MM.1S (cell line): ENCODE measurements at regions not wholly inside any gene's neighbourhood (a gene's known extent, or its start where the extent isn't known, plus 50 kb on each side); places are given as distances from the start of the nearest gene placed in this dataset.

Source experiments
- EZH2 ChIP-seq: fragments of 300-600 bp; sonication (generic); optimal IDR thresholded peaks from 2 replicates; pipeline ENCODE3; 2017; ENCODE audit warnings: low read depth, mild to moderate bottlenecking, antibody characterized with exemption, low read length, mixed read lengths
- TF ChIP-seq, protein P1 (sequence below): fragments of 300-600 bp; sonication (generic); IDR thresholded peaks from 2 replicates; pipeline ENCODE4 v1.5.1; 2016; ENCODE audit warnings: antibody characterized with exemption, low read length, mixed read lengths

DNA sequence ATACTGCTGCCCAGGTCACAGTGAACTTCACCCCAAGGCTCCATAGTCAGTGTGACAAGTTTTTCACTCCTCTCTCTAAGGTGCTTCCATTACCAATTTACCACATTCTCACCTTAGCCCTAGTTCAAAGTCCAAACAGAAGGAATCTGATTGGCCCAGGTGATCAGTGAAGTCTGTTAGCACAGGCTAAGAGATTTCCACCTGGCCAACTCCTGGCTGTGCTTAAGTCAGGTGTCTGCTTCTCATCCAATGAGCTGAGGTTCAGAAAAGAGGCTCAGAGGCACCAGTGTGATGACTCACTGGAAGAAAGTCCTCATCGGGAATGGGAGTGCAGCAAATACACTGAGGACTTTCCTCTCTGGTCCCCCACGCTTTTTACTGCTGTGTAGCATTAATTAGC, 164.4 kb upstream of the MGAT5 start:
- TF ChIP-seq, protein P1, sequence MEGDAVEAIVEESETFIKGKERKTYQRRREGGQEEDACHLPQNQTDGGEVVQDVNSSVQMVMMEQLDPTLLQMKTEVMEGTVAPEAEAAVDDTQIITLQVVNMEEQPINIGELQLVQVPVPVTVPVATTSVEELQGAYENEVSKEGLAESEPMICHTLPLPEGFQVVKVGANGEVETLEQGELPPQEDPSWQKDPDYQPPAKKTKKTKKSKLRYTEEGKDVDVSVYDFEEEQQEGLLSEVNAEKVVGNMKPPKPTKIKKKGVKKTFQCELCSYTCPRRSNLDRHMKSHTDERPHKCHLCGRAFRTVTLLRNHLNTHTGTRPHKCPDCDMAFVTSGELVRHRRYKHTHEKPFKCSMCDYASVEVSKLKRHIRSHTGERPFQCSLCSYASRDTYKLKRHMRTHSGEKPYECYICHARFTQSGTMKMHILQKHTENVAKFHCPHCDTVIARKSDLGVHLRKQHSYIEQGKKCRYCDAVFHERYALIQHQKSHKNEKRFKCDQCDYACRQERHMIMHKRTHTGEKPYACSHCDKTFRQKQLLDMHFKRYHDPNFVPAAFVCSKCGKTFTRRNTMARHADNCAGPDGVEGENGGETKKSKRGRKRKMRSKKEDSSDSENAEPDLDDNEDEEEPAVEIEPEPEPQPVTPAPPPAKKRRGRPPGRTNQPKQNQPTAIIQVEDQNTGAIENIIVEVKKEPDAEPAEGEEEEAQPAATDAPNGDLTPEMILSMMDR: no peak
- TF ChIP-seq EZH2: no peak
